OCI-LY1 (cell line): ENCODE measurements at regions not wholly inside any gene's neighbourhood (a gene's known extent, or its start where the extent isn't known, plus 50 kb on each side); places are given as distances from the start of the nearest gene placed in this dataset.

Experiments
- H2AFZ ChIP-seq: fragments of 200-600 bp; sonication (generic), shearing (Covaris generic); 2 replicates; pipeline ENCODE4 v1.6.0; 2014; ENCODE audit warnings: antibody characterized with exemption, mild to moderate bottlenecking, low read length
- H3F3A ChIP-seq: fragments of 200-600 bp; sonication (generic), shearing (Covaris generic); 2 replicates; pipeline ENCODE4 v1.6.0; 2014; ENCODE audit warnings: mild to moderate bottlenecking, antibody characterized with exemption, low read length, moderate library complexity; ENCODE audit not compliant: insufficient read depth
- H3K27ac ChIP-seq: fragments of 200-600 bp; sonication (generic); 2 replicates; pipeline ENCODE4 v1.5.1; 2014; ENCODE audit warnings: low read length, mixed run types, mild to moderate bottlenecking, low read depth; ENCODE audit not compliant: poor library complexity, severe bottlenecking
- H3K27me3 ChIP-seq: fragments of 200-600 bp; sonication (generic); 2 replicates; pipeline ENCODE4 v1.6.0; 2014; ENCODE audit warnings: antibody characterized with exemption, mild to moderate bottlenecking, low read length, moderate library complexity; ENCODE audit not compliant: insufficient read depth
- H3K36me3 ChIP-seq: fragments of 200-600 bp; sonication (generic); 2 replicates; pipeline ENCODE4 v1.6.1; 2014; ENCODE audit warnings: mild to moderate bottlenecking, antibody characterized with exemption, low read length, moderate library complexity, mixed read lengths; ENCODE audit not compliant: insufficient read depth
- H3K4me1 ChIP-seq: fragments of 200-600 bp; sonication (generic); 2 replicates; pipeline ENCODE4 v1.5.1; 2014; ENCODE audit warnings: mild to moderate bottlenecking, low read length, moderate library complexity; ENCODE audit not compliant: insufficient read depth, severe bottlenecking
- H3K4me2 ChIP-seq: fragments of 200-600 bp; sonication (generic), shearing (Covaris generic); 2 replicates; pipeline ENCODE4 v1.6.1; 2014; ENCODE audit warnings: low read length
- H3K4me3 ChIP-seq: fragments of 200-600 bp; sonication (generic); 2 replicates; pipeline ENCODE4 v1.5.1; 2014; ENCODE audit warnings: low read length, low read depth, mild to moderate bottlenecking, mixed read lengths; ENCODE audit not compliant: poor library complexity, severe bottlenecking
- H3K79me2 ChIP-seq: fragments of 200-600 bp; shearing (Covaris generic); 2 replicates; pipeline ENCODE4 v1.6.1; 2016; ENCODE audit warnings: mixed run types, low read length, mixed read lengths; ENCODE audit not compliant: insufficient read depth
- H3K9ac ChIP-seq: fragments of 200-600 bp; sonication (generic), shearing (Covaris generic); 2 replicates; pipeline ENCODE4 v1.6.1; 2014; ENCODE audit warnings: mild to moderate bottlenecking, low read length, mixed read lengths
- H3K9me2 ChIP-seq: fragments of 200-600 bp; sonication (generic), shearing (Covaris generic); 2 replicates; pipeline ENCODE4 v1.6.1; 2014; ENCODE audit warnings: low read depth, mild to moderate bottlenecking, low read length, mixed read lengths
- H3K9me3 ChIP-seq: fragments of 200-600 bp; shearing (Covaris generic); 2 replicates; pipeline ENCODE4 v1.6.1; 2014; ENCODE audit warnings: low read length, mixed read lengths
- H4K20me1 ChIP-seq: fragments of 200-600 bp; sonication (generic), shearing (Covaris generic); 2 replicates; pipeline ENCODE4 v1.6.0; 2016; ENCODE audit warnings: mild to moderate bottlenecking, low read length; ENCODE audit not compliant: insufficient read depth
- EZH2 ChIP-seq: fragments of 200-600 bp; sonication (generic), shearing (Covaris generic); IDR thresholded peaks from 2 replicates; pipeline ENCODE4 v1.8.0; 2017; ENCODE audit warnings: borderline replicate concordance, mixed run types, mild to moderate bottlenecking, antibody characterized with exemption, low read length, moderate library complexity, mixed read lengths
- TF ChIP-seq, protein P1 (sequence below): fragments of 200-600 bp; sonication (generic), shearing (Covaris generic); IDR thresholded peaks from 2 replicates; pipeline ENCODE4 v1.5.1; 2017; ENCODE audit warnings: mild to moderate bottlenecking, antibody characterized with exemption, low read length, moderate library complexity, mixed read lengths

DNA sequence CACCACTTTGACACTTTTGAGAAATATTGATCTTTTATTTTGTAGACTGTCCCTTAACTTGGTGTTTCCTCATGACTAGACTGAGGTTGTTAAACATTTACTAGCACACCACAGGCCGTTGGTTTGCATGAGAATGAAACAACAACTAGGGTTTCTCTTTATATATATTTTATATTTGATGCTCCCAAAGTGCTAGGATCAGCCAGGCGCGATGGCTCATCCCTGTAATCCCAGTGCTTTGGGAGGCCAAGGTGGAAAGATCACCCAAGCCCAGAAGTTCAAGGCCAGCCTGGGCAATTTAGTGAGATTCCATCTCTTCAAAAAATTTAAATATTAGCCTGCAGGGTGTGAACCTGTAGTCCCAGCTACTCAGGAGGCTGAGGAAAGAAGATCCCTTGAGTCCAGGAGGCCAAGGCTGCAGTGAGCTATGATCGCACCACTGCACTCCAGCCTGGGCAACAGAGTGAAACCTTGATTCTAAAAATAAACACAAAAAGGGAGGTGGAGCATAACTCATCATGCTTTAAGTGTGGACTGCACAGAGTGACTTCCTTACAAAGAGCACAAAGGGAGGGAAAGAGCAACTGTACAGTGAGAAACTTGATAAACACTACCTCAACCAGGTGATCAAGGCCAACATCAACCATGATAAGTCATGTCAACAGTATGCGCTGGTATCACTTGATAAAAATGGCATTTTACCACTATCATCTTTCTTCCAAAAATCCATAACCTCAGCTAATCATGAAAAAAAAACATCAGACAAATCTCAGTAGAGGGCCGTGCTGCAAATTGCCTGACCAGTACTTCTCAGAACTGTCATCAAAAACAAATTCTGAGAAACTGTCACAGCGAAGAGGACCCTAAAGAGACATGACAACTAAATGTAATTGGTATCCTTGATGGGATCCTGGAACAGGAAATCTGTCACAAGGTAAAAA lies 72.8 kb upstream of the ATF7IP2 start:
- no peak overlapping the region for H2AFZ ChIP-seq
- H3K9me3 ChIP-seq: no peaks in the 10 kb centered on the region
- H3K79me2 ChIP-seq: no peaks in the 10 kb centered on the region
- H3K4me2 ChIP-seq: peak overlapping the region; percentile 39
- TF ChIP-seq EZH2: no peak
- TF ChIP-seq, protein P1, sequence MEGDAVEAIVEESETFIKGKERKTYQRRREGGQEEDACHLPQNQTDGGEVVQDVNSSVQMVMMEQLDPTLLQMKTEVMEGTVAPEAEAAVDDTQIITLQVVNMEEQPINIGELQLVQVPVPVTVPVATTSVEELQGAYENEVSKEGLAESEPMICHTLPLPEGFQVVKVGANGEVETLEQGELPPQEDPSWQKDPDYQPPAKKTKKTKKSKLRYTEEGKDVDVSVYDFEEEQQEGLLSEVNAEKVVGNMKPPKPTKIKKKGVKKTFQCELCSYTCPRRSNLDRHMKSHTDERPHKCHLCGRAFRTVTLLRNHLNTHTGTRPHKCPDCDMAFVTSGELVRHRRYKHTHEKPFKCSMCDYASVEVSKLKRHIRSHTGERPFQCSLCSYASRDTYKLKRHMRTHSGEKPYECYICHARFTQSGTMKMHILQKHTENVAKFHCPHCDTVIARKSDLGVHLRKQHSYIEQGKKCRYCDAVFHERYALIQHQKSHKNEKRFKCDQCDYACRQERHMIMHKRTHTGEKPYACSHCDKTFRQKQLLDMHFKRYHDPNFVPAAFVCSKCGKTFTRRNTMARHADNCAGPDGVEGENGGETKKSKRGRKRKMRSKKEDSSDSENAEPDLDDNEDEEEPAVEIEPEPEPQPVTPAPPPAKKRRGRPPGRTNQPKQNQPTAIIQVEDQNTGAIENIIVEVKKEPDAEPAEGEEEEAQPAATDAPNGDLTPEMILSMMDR: no peak
- peaks cover 3% of the 10 kb centered on the region; the same call in 1 of the 2 replicates for H3F3A ChIP-seq
- no peak overlapping the region for H3K4me3 ChIP-seq
- no peaks in the 10 kb centered on the region for H3K9me2 ChIP-seq
- peaks cover 55% of the 10 kb centered on the region for H3K4me1 ChIP-seq
- peak overlapping the region; percentile 78 for H3K27ac ChIP-seq
- no peaks in the 10 kb centered on the region for H4K20me1 ChIP-seq
- no peaks in the 10 kb centered on the region for H3K36me3 ChIP-seq
- H3K9ac ChIP-seq: peak overlapping the region; percentile 38; the same call in 1 of the 2 replicates
- H3K27me3 ChIP-seq: no peaks in the 10 kb centered on the region

DNA sequence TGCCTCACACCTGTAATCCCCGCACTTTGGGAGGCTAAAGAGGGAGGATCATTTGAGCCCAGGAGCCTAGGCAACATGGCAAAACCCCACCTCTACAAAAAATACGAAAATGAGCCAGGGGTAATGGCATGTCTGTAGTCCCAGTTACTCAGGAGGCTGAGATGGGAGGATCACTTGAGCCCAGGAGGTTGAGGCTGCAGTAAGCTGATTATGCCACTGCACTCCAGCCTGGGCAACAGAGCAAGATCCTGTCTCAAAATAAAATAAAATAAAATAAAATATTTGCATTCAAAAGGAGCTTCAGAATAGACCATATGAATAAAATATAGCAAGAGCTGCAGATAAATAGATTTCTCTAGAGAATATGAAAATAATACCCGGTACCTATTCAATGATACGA lies 71.5 kb upstream of the ATF7IP2 start:
- Histone ChIP-seq H2AFZ (no peak overlapping the region), H3K4me3 (no peak overlapping the region), H3K4me2 (no peak overlapping the region), H3K79me2 (no peaks in the 10 kb centered on the region), H4K20me1 (no peaks in the 10 kb centered on the region), H3K4me1 (peaks cover 56% of the 10 kb centered on the region), H3F3A (peaks cover 6% of the 10 kb centered on the region; the same call in 1 of the 2 replicates), H3K27ac (no peak overlapping the region), H3K36me3 (no peaks in the 10 kb centered on the region), H3K9me3 (no peaks in the 10 kb centered on the region), H3K27me3 (no peaks in the 10 kb centered on the region), H3K9ac (no peak overlapping the region), H3K9me2 (no peaks in the 10 kb centered on the region)
- TF ChIP-seq, protein P1: no peak
- no peak for TF ChIP-seq EZH2

DNA sequence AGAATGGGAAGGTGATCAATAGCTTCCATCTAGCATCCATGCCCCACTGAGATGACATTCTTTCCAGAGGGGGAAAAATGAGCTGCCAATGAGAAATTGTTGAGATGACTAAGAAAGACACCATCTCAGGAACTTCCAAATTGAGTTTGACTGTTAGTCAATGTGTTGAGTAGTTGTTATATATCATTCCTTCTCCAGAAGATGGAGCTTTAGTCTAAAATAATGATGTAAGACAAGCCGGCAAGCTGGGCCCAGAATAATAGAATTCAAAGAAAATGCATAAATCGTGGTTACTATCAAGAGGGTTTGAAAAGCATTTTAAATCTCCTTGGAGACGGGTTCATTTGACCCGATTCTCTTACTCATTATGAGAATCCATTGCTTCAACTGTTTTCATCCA lies 71.0 kb upstream of the ATF7IP2 start:
- Histone ChIP-seq H3K4me2 (no peak overlapping the region), H3K36me3 (no peaks in the 10 kb centered on the region), H3K4me3 (no peak overlapping the region), H3K9me3 (no peaks in the 10 kb centered on the region), H3K4me1 (peaks cover 54% of the 10 kb centered on the region), H3K9ac (no peak overlapping the region), H3K27me3 (no peaks in the 10 kb centered on the region), H2AFZ (no peak overlapping the region), H3K79me2 (no peaks in the 10 kb centered on the region), H4K20me1 (no peaks in the 10 kb centered on the region), H3K27ac (peak overlapping the region; percentile 4), H3K9me2 (no peaks in the 10 kb centered on the region), H3F3A (0 out of 2 replicates have a peak, but pooled peaks cover 3% of the 10 kb centered on the region)
- no peak for TF ChIP-seq EZH2
- TF ChIP-seq, protein P1: peak; percentile 74
